ENCODE measurements at regions not wholly inside any gene's neighbourhood (a gene's known extent, or its start where the extent isn't known, plus 50 kb on each side); places are given as distances from the start of the nearest gene placed in this dataset.

- DNase-seq (ENCODE audit: low spot score) (no peak), ATAC-seq (ENCODE audit: insufficient number of reproducible peaks, low FRiP score, low read depth) (no peak)
- no peak overlapping the region for H3K4me3 ChIP-seq
- no peak for TF ChIP-seq CTCF (IDR thresholded peaks at IDR 0.05)
- H3K27me3 ChIP-seq (replicated peaks; ENCODE audit: insufficient read depth) = no peaks in the 10 kb centered on the region
- no peaks in the 10 kb centered on the region for H3K9me3 ChIP-seq
- no peaks in the 10 kb centered on the region for H3K4me1 ChIP-seq (ENCODE audit: control insufficient read depth in 1 of 2, low read depth in 2 of 2)
- H3K27ac ChIP-seq = no peak overlapping the region
- no peaks in the 10 kb centered on the region for H3K36me3 ChIP-seq
These were observed 315.3 kb upstream of the SKOR2 start for GRCh38 chr18:47566809-47567208.

GRCh38 chr18:47560723-47561715 is 309.6 kb upstream of the SKOR2 start:
- no peak for TF ChIP-seq CTCF (IDR thresholded peaks at IDR 0.05)
- Histone ChIP-seq H3K4me3 (no peak overlapping the region), H3K4me1 (ENCODE audit: control insufficient read depth in 1 of 2, low read depth in 2 of 2) (no peaks in the 10 kb centered on the region), H3K27me3 (replicated peaks; ENCODE audit: insufficient read depth) (no peaks in the 10 kb centered on the region), H3K27ac (no peak overlapping the region), H3K9me3 (no peaks in the 10 kb centered on the region), H3K36me3 (no peaks in the 10 kb centered on the region)
- ATAC-seq (ENCODE audit: insufficient number of reproducible peaks, low FRiP score, low read depth) (no peak), DNase-seq (ENCODE audit: low spot score) (no peak)

GRCh38 chr18:47558110-47558750 is 306.8 kb upstream of the SKOR2 start:
- no peak for TF ChIP-seq CTCF (IDR thresholded peaks at IDR 0.05)
- H3K4me3 ChIP-seq = no peak overlapping the region
- no peak for ATAC-seq (ENCODE audit: insufficient number of reproducible peaks, low FRiP score, low read depth)
- DNase-seq (ENCODE audit: low spot score) = no peak
- no peaks in the 10 kb centered on the region for H3K4me1 ChIP-seq (ENCODE audit: control insufficient read depth in 1 of 2, low read depth in 2 of 2)
- H3K27ac ChIP-seq = no peak overlapping the region
- no peaks in the 10 kb centered on the region for H3K36me3 ChIP-seq
- H3K27me3 ChIP-seq (replicated peaks; ENCODE audit: insufficient read depth) = no peaks in the 10 kb centered on the region
- H3K9me3 ChIP-seq = no peaks in the 10 kb centered on the region

GRCh38 chr18:47557160-47557559 is 305.7 kb upstream of the SKOR2 start:
- Histone ChIP-seq H3K27ac (no peak overlapping the region), H3K27me3 (replicated peaks; ENCODE audit: insufficient read depth) (no peaks in the 10 kb centered on the region), H3K4me3 (no peak overlapping the region), H3K9me3 (no peaks in the 10 kb centered on the region), H3K36me3 (no peaks in the 10 kb centered on the region), H3K4me1 (ENCODE audit: control insufficient read depth in 1 of 2, low read depth in 2 of 2) (no peaks in the 10 kb centered on the region)
- ATAC-seq (ENCODE audit: insufficient number of reproducible peaks, low FRiP score, low read depth) = no peak
- DNase-seq (ENCODE audit: low spot score) = no peak
- no peak for TF ChIP-seq CTCF (IDR thresholded peaks at IDR 0.05)

- no peak for TF ChIP-seq CTCF (IDR thresholded peaks at IDR 0.05)
- no peaks in the 10 kb centered on the region for H3K36me3 ChIP-seq
- H3K9me3 ChIP-seq = no peaks in the 10 kb centered on the region
- H3K4me3 ChIP-seq = no peak overlapping the region
- ATAC-seq (ENCODE audit: insufficient number of reproducible peaks, low FRiP score, low read depth) = no peak
- no peaks in the 10 kb centered on the region for H3K27me3 ChIP-seq (replicated peaks; ENCODE audit: insufficient read depth)
- no peak overlapping the region for H3K27ac ChIP-seq
- no peak for DNase-seq (ENCODE audit: low spot score)
- no peaks in the 10 kb centered on the region for H3K4me1 ChIP-seq (ENCODE audit: control insufficient read depth in 1 of 2, low read depth in 2 of 2)
These were observed 301.3 kb upstream of the SKOR2 start for GRCh38 chr18:47552783-47553182.

All from thoracic aorta (tissue), 2 donors.